Activated CD4-positive, alpha-beta T cell treated with anti-CD3 and anti-CD28 coated beads, Interleukin-2, amount 10 ng/mL, durations not matched to agents 24 days and 14 days (primary cell): ENCODE measurements at regions not wholly inside any gene's neighbourhood (a gene's known extent, or its start where the extent isn't known, plus 50 kb on each side); places are given as distances from the start of the nearest gene placed in this dataset.

Source experiments
- DNase-seq: peaks from one replicate; pipeline ENCODE4 v3.0.0; 2022
- H3K27ac Mint-ChIP-seq: one replicate; pipeline ENCODE4 v1.8.0; 2022; ENCODE audit warnings: mild to moderate bottlenecking, mixed read lengths
- H3K27me3 Mint-ChIP-seq: one replicate; pipeline ENCODE4 v1.8.0; 2022; ENCODE audit warnings: mixed read lengths
- H3K36me3 Mint-ChIP-seq: one replicate; pipeline ENCODE4 v1.8.0; 2022; ENCODE audit warnings: low read depth, mild to moderate bottlenecking, mixed read lengths
- H3K4me1 Mint-ChIP-seq: one replicate; pipeline ENCODE4 v1.8.0; 2021; ENCODE audit warnings: mixed read lengths
- H3K4me3 Mint-ChIP-seq: one replicate; pipeline ENCODE4 v1.8.0; 2022; ENCODE audit warnings: mild to moderate bottlenecking, moderate library complexity, mixed read lengths
- H3K9me3 Mint-ChIP-seq: one replicate; pipeline ENCODE4 v1.8.0; 2021; ENCODE audit warnings: mixed read lengths
- intact Hi-C: fragments of 100-400 bp; cut with micrococcal nuclease; formaldehyde crosslinking; loops from one replicate; pipeline ENCODE4 v1.15.1; 2023

- H3K4me3 Mint-ChIP-seq, result no peak overlapping the region
- H3K27ac Mint-ChIP-seq, result no peak overlapping the region
- H3K9me3 Mint-ChIP-seq, result no peaks in the 10 kb centered on the region
- DNase-seq, result peak; percentile 44
- intact Hi-C loops, result no loop called here
- peaks cover 8% of the 10 kb centered on the region for H3K27me3 Mint-ChIP-seq
- no peaks in the 10 kb centered on the region for H3K36me3 Mint-ChIP-seq
- peaks cover 2% of the 10 kb centered on the region for H3K4me1 Mint-ChIP-seq
Observed at GRCh38 chr9:99305820-99306811, 84.0 kb downstream of the SEC61B start.

GRCh38 chr9:99307851-99308250, 85.8 kb downstream of the SEC61B start:
- Mint-ChIP-seq H3K27me3 (peaks cover 14% of the 10 kb centered on the region), H3K4me1 (no peaks in the 10 kb centered on the region), H3K27ac (no peak overlapping the region), H3K36me3 (no peaks in the 10 kb centered on the region), H3K9me3 (no peaks in the 10 kb centered on the region), H3K4me3 (no peak overlapping the region)
- DNase-seq, result no peak
- intact Hi-C loops, result no loop called here

- Mint-ChIP-seq H3K4me3 (no peak overlapping the region), H3K4me1 (no peaks in the 10 kb centered on the region), H3K36me3 (no peaks in the 10 kb centered on the region), H3K27me3 (peaks cover 13% of the 10 kb centered on the region), H3K27ac (no peak overlapping the region), H3K9me3 (no peaks in the 10 kb centered on the region)
- DNase-seq, result no peak
- intact Hi-C loops, result no loop called here
Observed at GRCh38 chr9:99309141-99309939, 87.3 kb downstream of the SEC61B start.

- Mint-ChIP-seq H3K4me1 (no peaks in the 10 kb centered on the region), H3K27ac (no peak overlapping the region), H3K4me3 (no peak overlapping the region), H3K27me3 (peaks cover 24% of the 10 kb centered on the region), H3K36me3 (no peaks in the 10 kb centered on the region), H3K9me3 (no peaks in the 10 kb centered on the region)
- no peak for DNase-seq
- intact Hi-C loops, result no loop called here
Observed at GRCh38 chr9:99312736-99313135, 90.7 kb downstream of the SEC61B start.

GRCh38 chr9:99319048-99319447, 97.0 kb downstream of the SEC61B start:
- intact Hi-C loops, result no loop called here
- Mint-ChIP-seq H3K9me3 (no peaks in the 10 kb centered on the region), H3K27ac (no peak overlapping the region), H3K36me3 (no peaks in the 10 kb centered on the region), H3K4me3 (no peak overlapping the region), H3K27me3 (peaks cover 39% of the 10 kb centered on the region), H3K4me1 (no peaks in the 10 kb centered on the region)
- no peak for DNase-seq

GRCh38 chr9:99322299-99322698, 100.2 kb downstream of the SEC61B start:
- no peak overlapping the region for H3K27ac Mint-ChIP-seq
- peaks cover 8% of the 10 kb centered on the region for H3K4me1 Mint-ChIP-seq
- H3K4me3 Mint-ChIP-seq, result no peak overlapping the region
- H3K36me3 Mint-ChIP-seq, result no peaks in the 10 kb centered on the region
- no peaks in the 10 kb centered on the region for H3K9me3 Mint-ChIP-seq
- intact Hi-C loops, result no loop called here
- DNase-seq, result no peak
- peaks cover 39% of the 10 kb centered on the region for H3K27me3 Mint-ChIP-seq

GRCh38 chr9:99326112-99326916, 104.2 kb downstream of the SEC61B start:
- intact Hi-C loops, result no loop called here
- H3K4me3 Mint-ChIP-seq, result no peak overlapping the region
- peak overlapping the region; percentile 8 for H3K27ac Mint-ChIP-seq

GRCh38 chr9:99326917-99327189, 104.8 kb downstream of the SEC61B start:
- Mint-ChIP-seq H3K27ac (no peak overlapping the region), H3K36me3 (no peaks in the 10 kb centered on the region), H3K4me3 (no peak overlapping the region), H3K4me1 (peaks cover 8% of the 10 kb centered on the region), H3K9me3 (peaks cover 3% of the 10 kb centered on the region), H3K27me3 (peaks cover 25% of the 10 kb centered on the region)
- no peak for DNase-seq
- intact Hi-C loops, result no loop called here

More at GRCh38 chr9:99326112-99326916, 104.2 kb downstream of the SEC61B start:
- Mint-ChIP-seq H3K36me3 (no peaks in the 10 kb centered on the region), H3K9me3 (peaks cover 3% of the 10 kb centered on the region), H3K27me3 (peaks cover 29% of the 10 kb centered on the region), H3K4me1 (peaks cover 8% of the 10 kb centered on the region)
- DNase-seq, result no peak

- Mint-ChIP-seq H3K4me1 (peaks cover 11% of the 10 kb centered on the region), H3K9me3 (peaks cover 3% of the 10 kb centered on the region), H3K4me3 (no peak overlapping the region), H3K36me3 (no peaks in the 10 kb centered on the region), H3K27ac (no peak overlapping the region), H3K27me3 (peaks cover 22% of the 10 kb centered on the region)
- intact Hi-C loops, result no loop called here
- no peak for DNase-seq
Observed at GRCh38 chr9:99327667-99328066, 105.6 kb downstream of the SEC61B start.

GRCh38 chr9:99335280-99335679, 113.2 kb downstream of the SEC61B start:
- no peaks in the 10 kb centered on the region for H3K9me3 Mint-ChIP-seq
- no peaks in the 10 kb centered on the region for H3K36me3 Mint-ChIP-seq
- H3K27ac Mint-ChIP-seq, result no peak overlapping the region
- intact Hi-C loops, result no loop called here
- H3K4me1 Mint-ChIP-seq, result peaks cover 4% of the 10 kb centered on the region
- H3K4me3 Mint-ChIP-seq, result no peak overlapping the region
- H3K27me3 Mint-ChIP-seq, result peaks cover 10% of the 10 kb centered on the region
- no peak for DNase-seq

GRCh38 chr9:99336005-99336404, 113.9 kb downstream of the SEC61B start:
- H3K9me3 Mint-ChIP-seq, result no peaks in the 10 kb centered on the region
- no peaks in the 10 kb centered on the region for H3K36me3 Mint-ChIP-seq
- H3K27ac Mint-ChIP-seq, result no peak overlapping the region
- DNase-seq, result no peak
- peaks cover 10% of the 10 kb centered on the region for H3K27me3 Mint-ChIP-seq
- H3K4me3 Mint-ChIP-seq, result no peak overlapping the region
- intact Hi-C loops, result no loop called here
- peaks cover 4% of the 10 kb centered on the region for H3K4me1 Mint-ChIP-seq

- Mint-ChIP-seq H3K27me3 (peaks cover 13% of the 10 kb centered on the region), H3K36me3 (no peaks in the 10 kb centered on the region), H3K27ac (no peak overlapping the region), H3K4me1 (peaks cover 4% of the 10 kb centered on the region), H3K9me3 (no peaks in the 10 kb centered on the region), H3K4me3 (no peak overlapping the region)
- no peak for DNase-seq
- intact Hi-C loops, result no loop called here
Observed at GRCh38 chr9:99336531-99336930, 114.4 kb downstream of the SEC61B start.

GRCh38 chr9:99340281-99340680, 118.2 kb downstream of the SEC61B start:
- H3K27ac Mint-ChIP-seq, result no peak overlapping the region
- H3K4me3 Mint-ChIP-seq, result no peak overlapping the region
- intact Hi-C loops, result no loop called here
- H3K27me3 Mint-ChIP-seq, result peaks cover 18% of the 10 kb centered on the region
- no peaks in the 10 kb centered on the region for H3K9me3 Mint-ChIP-seq
- no peak for DNase-seq
- no peaks in the 10 kb centered on the region for H3K36me3 Mint-ChIP-seq
- no peaks in the 10 kb centered on the region for H3K4me1 Mint-ChIP-seq

GRCh38 chr9:99341686-99342085, 119.6 kb downstream of the SEC61B start:
- Mint-ChIP-seq H3K4me1 (no peaks in the 10 kb centered on the region), H3K27ac (no peak overlapping the region), H3K9me3 (no peaks in the 10 kb centered on the region)

More at GRCh38 chr9:99341686-99342085, 119.6 kb downstream of the SEC61B start:
- Mint-ChIP-seq H3K36me3 (no peaks in the 10 kb centered on the region), H3K27me3 (peaks cover 26% of the 10 kb centered on the region), H3K4me3 (no peak overlapping the region)
- DNase-seq, result no peak
- intact Hi-C loops, result no loop called here
